BJ (cell line): ENCODE measurements at regions not wholly inside any gene's neighbourhood (a gene's known extent, or its start where the extent isn't known, plus 50 kb on each side); places are given as distances from the start of the nearest gene placed in this dataset.

Source experiments
- CTCF ChIA-PET: fragments of 350-600 bp; formaldehyde crosslinking; extraction: SDS; loops from one replicate; lab custom pipeline; 2021; ENCODE audit warnings: antibody characterized with exemption, inconsistent platforms; lab: Yijun Ruan, JAX
- POLR2A ChIA-PET: fragments of 300-600 bp; sonication (Branson Sonifier 250); formaldehyde crosslinking; extraction: SDS; loops from one replicate; lab custom pipeline; 2021; ENCODE audit warnings: antibody characterized with exemption; lab: Charles Lee
- DNase-seq: peaks from one replicate; pipeline ENCODE4 v3.0.0-alpha.2; 2011; ENCODE audit warnings: low read depth
- H3K27me3 ChIP-seq: 2 replicates; pipeline ENCODE4 v1.6.0; 2011; ENCODE audit warnings: low read length; ENCODE audit not compliant: control insufficient read depth, insufficient read depth
- H3K36me3 ChIP-seq: 2 replicates; pipeline ENCODE4 v1.5.1; 2011; ENCODE audit warnings: low read length; ENCODE audit not compliant: control insufficient read depth, insufficient read depth
- H3K4me3 ChIP-seq: 2 replicates; pipeline ENCODE4 v1.5.1; 2011; ENCODE audit warnings: low read depth, mild to moderate bottlenecking, control low read depth, low read length
- TF ChIP-seq, protein P1 (sequence below): IDR thresholded peaks from 2 replicates; pipeline ENCODE4 v1.5.1; 2011; ENCODE audit warnings: low read depth, mild to moderate bottlenecking, control low read depth, inconsistent platforms, low read length, moderate library complexity; ENCODE audit not compliant: insufficient read depth

DNA sequence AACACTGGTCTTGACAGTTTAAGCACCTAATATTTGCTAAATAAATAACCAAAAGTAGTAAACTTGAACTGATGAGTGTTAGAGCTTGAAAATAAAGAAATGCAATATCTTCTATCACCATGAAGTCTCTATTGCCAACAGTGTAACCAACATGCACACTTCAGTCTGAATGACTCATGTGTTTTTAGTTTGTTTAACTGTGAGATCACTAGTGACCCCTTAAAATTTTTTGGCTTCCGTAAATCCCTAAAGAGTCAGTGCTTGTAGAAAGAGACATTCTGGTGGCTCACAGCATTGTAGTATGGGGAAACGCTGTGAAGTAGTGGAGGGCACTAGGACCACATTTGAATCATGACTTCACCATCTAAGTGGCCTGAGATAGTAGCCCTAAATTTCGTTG lies 341.1 kb downstream of the PMP22 start:
- Histone ChIP-seq H3K4me3 (no peak overlapping the region), H3K36me3 (no peaks in the 10 kb centered on the region), H3K27me3 (no peaks in the 10 kb centered on the region)
- DNase-seq, result no peak
- POLR2A ChIA-PET, result no interaction called here
- TF ChIP-seq, protein P1, sequence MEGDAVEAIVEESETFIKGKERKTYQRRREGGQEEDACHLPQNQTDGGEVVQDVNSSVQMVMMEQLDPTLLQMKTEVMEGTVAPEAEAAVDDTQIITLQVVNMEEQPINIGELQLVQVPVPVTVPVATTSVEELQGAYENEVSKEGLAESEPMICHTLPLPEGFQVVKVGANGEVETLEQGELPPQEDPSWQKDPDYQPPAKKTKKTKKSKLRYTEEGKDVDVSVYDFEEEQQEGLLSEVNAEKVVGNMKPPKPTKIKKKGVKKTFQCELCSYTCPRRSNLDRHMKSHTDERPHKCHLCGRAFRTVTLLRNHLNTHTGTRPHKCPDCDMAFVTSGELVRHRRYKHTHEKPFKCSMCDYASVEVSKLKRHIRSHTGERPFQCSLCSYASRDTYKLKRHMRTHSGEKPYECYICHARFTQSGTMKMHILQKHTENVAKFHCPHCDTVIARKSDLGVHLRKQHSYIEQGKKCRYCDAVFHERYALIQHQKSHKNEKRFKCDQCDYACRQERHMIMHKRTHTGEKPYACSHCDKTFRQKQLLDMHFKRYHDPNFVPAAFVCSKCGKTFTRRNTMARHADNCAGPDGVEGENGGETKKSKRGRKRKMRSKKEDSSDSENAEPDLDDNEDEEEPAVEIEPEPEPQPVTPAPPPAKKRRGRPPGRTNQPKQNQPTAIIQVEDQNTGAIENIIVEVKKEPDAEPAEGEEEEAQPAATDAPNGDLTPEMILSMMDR, result no peak
- CTCF ChIA-PET, result no interaction called here

DNA sequence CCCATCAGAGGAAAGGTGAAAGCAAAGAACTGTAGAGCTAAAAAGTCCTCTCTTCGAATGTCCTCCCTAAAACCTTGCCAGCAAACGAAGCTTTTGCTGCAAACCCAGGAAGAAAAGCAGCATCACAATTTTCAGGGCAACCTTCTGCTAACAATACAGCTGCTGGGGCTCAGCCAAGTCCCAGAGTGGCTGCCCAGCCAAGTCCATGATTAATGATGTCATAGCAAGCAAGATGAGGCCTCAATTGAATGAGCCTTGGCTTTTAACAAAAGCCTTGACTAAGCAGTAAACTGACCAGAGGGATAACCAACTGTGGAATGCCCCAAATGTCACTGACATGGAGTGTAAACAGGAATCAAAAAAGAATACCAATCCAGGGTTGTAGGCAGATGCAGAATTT lies 342.7 kb downstream of the PMP22 start:
- Histone ChIP-seq H3K4me3 (no peak overlapping the region), H3K36me3 (no peaks in the 10 kb centered on the region), H3K27me3 (no peaks in the 10 kb centered on the region)
- ChIA-PET CTCF (interaction anchor here (1.2 to 1.3 kb wide), 2 partner anchors 624 to 1326 kb away, joined by 3 to 4 read pairs; no protein-coding TSS in a partner anchor), POLR2A (interaction anchor here (0.7 kb wide), 1 partner anchor 672 kb away, joined by 3 read pairs; no protein-coding TSS in a partner anchor)
- TF ChIP-seq, protein P1, result no peak
- DNase-seq, result no peak

DNA sequence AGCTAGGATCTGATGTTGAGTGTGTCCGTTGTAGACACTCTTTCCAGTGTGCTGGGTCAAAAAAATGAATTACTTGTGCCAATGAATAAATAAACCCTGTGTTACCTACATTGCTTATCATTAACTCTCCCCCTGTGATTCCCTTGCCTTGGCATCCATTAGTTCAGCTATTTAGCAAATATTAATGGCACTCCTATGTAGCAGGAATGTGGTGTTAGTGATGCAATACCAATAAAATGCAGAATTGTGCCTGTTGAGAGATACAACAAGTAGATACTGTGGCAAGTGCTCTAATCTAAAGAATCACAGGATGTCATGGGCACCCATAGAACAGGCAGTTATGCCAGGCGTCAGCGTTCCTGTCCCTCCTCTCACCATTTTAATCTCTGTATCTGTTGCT lies 343.2 kb downstream of the PMP22 start:
- CTCF ChIA-PET, result interaction anchor here (1.2 to 1.3 kb wide), 2 partner anchors 623 to 1325 kb away, joined by 3 to 4 read pairs; no protein-coding TSS in a partner anchor
- no peaks in the 10 kb centered on the region for H3K36me3 ChIP-seq
- H3K27me3 ChIP-seq, result no peaks in the 10 kb centered on the region
- POLR2A ChIA-PET, result no interaction called here
- no peak for DNase-seq
- TF ChIP-seq, protein P1, result no peak
- H3K4me3 ChIP-seq, result no peak overlapping the region

DNA sequence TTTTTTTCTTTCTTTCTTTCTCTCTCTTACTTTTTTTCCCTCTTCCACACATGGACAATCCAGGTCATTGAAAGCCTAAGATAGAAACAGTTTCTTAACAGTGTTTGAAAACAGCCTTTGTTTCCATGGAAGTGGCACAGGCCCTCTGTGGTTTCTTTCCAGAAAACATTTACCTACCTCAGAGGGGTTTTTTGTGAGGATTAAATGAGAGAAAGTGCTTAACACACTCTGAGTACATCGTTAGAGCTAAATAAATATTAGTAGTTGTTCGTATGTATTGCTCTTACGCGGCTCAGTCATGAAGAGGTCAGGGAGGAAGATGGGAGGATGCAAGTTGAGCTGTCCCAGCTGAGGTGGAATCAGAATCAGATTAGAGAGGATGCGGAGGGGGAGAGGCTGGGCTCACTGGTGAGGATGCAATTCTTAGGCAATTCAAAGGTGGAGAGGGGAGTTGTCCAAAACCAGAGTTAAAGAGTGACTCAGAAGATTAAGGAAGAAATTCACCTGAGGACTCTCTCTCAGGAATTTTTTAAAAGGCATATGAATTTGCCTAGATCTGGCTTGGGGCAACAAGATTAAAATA lies 345.4 kb downstream of the PMP22 start:
- no peak for DNase-seq
- no peaks in the 10 kb centered on the region for H3K27me3 ChIP-seq
- TF ChIP-seq, protein P1, result no peak
- no peaks in the 10 kb centered on the region for H3K36me3 ChIP-seq
- no peak overlapping the region for H3K4me3 ChIP-seq
- ChIA-PET POLR2A (no interaction called here), CTCF (interaction anchor here (0.6 kb wide), 1 partner anchor 263 kb away, joined by 3 read pairs; no protein-coding TSS in a partner anchor)

DNA sequence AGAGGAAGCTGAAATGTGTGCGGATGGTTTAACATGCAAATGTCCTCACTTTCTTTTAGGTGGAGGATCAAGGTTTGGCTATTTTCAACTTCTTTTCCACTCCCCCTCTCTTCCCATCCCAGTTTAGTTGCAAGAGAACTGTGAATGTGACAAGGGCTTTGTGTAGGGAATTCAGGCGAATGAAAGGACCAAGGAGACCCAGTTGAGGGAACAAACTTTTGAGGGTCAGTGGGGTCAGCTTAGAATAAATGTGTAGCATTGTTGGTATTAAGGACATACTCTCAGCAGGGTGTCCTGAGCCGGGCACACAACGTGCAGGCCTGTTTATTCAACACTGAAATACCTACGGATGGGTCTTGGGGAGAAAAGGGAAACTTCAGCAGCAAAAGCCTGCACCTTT lies 346.0 kb downstream of the PMP22 start:
- no peaks in the 10 kb centered on the region for H3K36me3 ChIP-seq
- no peak overlapping the region for H3K4me3 ChIP-seq
- DNase-seq, result no peak
- TF ChIP-seq, protein P1, result no peak
- POLR2A ChIA-PET, result no interaction called here
- CTCF ChIA-PET, result interaction anchor here (0.5 kb wide), 1 partner anchor 577 kb away, joined by 4 read pairs; no protein-coding TSS in a partner anchor
- H3K27me3 ChIP-seq, result no peaks in the 10 kb centered on the region
